MCF 10A (cell line): ENCODE measurements at regions not wholly inside any gene's neighbourhood (a gene's known extent, or its start where the extent isn't known, plus 50 kb on each side); places are given as distances from the start of the nearest gene placed in this dataset.
"Not testable (repeated sequence)": the region's sequence is repeated elsewhere in the genome, so short reads cannot be mapped to it uniquely, and the experiment has no call there.

Source experiments
- BruUV-seq: library from RNA; stranded (reverse); fragments of 400-500 nt; replicated peaks from 2 replicates; lab custom pipeline; 2021; lab: Mats Ljungman, UMichigan
- CTCF ChIA-PET: fragments of 300-600 bp; sonication (Branson Sonifier 250); formaldehyde crosslinking; extraction: SDS; loops from one replicate; lab custom pipeline; 2021; ENCODE audit warnings: antibody characterized with exemption, inconsistent platforms; lab: Yijun Ruan, JAX
- POLR2A ChIA-PET: fragments of 300-600, 350-650 bp; sonication (Branson Sonifier 250); formaldehyde crosslinking; extraction: SDS; loops from one replicate; lab custom pipeline; 2020; ENCODE audit warnings: antibody characterized with exemption, inconsistent platforms; lab: Yijun Ruan, JAX
- DNase-seq: peaks from one replicate; pipeline ENCODE4 v3.0.0-alpha.2; 2018; ENCODE audit not compliant: unreplicated experiment
- H3K27ac Mint-ChIP-seq: one replicate; pipeline ENCODE4 v1.8.0; 2022; ENCODE audit warnings: mild to moderate bottlenecking, low read depth, mixed read lengths; ENCODE audit not compliant: unreplicated experiment
- H3K27me3 Mint-ChIP-seq: one replicate; pipeline ENCODE4 v1.8.0; 2022; ENCODE audit warnings: mixed read lengths; ENCODE audit not compliant: insufficient read depth, unreplicated experiment
- H3K36me3 Mint-ChIP-seq: one replicate; pipeline ENCODE4 v1.8.0; 2022; ENCODE audit warnings: mild to moderate bottlenecking, moderate library complexity, mixed read lengths; ENCODE audit not compliant: insufficient read depth, unreplicated experiment
- H3K4me1 Mint-ChIP-seq: one replicate; pipeline ENCODE4 v1.8.0; 2022; ENCODE audit warnings: mixed read lengths; ENCODE audit not compliant: insufficient read depth, unreplicated experiment
- H3K4me3 Mint-ChIP-seq: one replicate; pipeline ENCODE4 v1.8.0; 2022; ENCODE audit warnings: mild to moderate bottlenecking, moderate library complexity, mixed read lengths; ENCODE audit not compliant: unreplicated experiment
- H3K9me3 Mint-ChIP-seq: one replicate; pipeline ENCODE4 v1.8.0; 2022; ENCODE audit warnings: mixed read lengths; ENCODE audit not compliant: unreplicated experiment
- CTCF ChIP-seq: fragments of 200-600 bp; IDR thresholded peaks from one replicate; pipeline ENCODE4 v1.8.0; 2022; ENCODE audit warnings: antibody characterized with exemption, mild to moderate bottlenecking; ENCODE audit not compliant: unreplicated experiment
- intact Hi-C: fragments of 100-400 bp; cut with micrococcal nuclease; formaldehyde crosslinking; loops from 2 replicates; pipeline ENCODE4 v1.14.1; 2022

GRCh38 chr20:55415567-55416142 lies 589.7 kb downstream of the CBLN4 start:
- ChIA-PET POLR2A (no interaction called here), CTCF (interaction anchor here (0.6 to 0.7 kb wide), 2 partner anchors 129 to 756 kb away, joined by 3 read pairs; no protein-coding TSS in a partner anchor)
- no TSS peak for BruUV-seq
- intact Hi-C loops = loop anchor here (1.0 to 10.0 kb wide), 2 partner anchors 229 to 756 kb away; no protein-coding TSS in a partner anchor
- DNase-seq = peak; percentile 23
- H3K4me3 Mint-ChIP-seq = no peak overlapping the region
- peaks cover 15% of the 10 kb centered on the region for H3K9me3 Mint-ChIP-seq
- H3K36me3 Mint-ChIP-seq = no peaks in the 10 kb centered on the region
- no peaks in the 10 kb centered on the region for H3K27me3 Mint-ChIP-seq
- TF ChIP-seq CTCF = peak; percentile 20
- H3K4me1 Mint-ChIP-seq = no peaks in the 10 kb centered on the region
- H3K27ac Mint-ChIP-seq = no peak overlapping the region

GRCh38 chr20:55412508-55412907 lies 592.8 kb downstream of the CBLN4 start:
- BruUV-seq, H3K4me3 Mint-ChIP-seq, H3K27me3 Mint-ChIP-seq, POLR2A ChIA-PET, DNase-seq, H3K4me1 Mint-ChIP-seq, H3K36me3 Mint-ChIP-seq, H3K9me3 Mint-ChIP-seq, H3K27ac Mint-ChIP-seq: not testable (repeated sequence)
- CTCF ChIA-PET = interaction anchor here (0.6 to 0.7 kb wide), 2 partner anchors 246 to 750 kb away, joined by 3 read pairs; no protein-coding TSS in a partner anchor
- intact Hi-C loops = loop anchor here (10.0 kb wide), 1 partner anchor 232 kb away; no protein-coding TSS in a partner anchor

GRCh38 chr20:55406891-55407290 lies 598.4 kb downstream of the CBLN4 start:
- no peak overlapping the region for H3K4me3 Mint-ChIP-seq
- ChIA-PET CTCF (no interaction called here), POLR2A (no interaction called here)
- TF ChIP-seq CTCF = no peak
- H3K9me3 Mint-ChIP-seq = peaks cover 14% of the 10 kb centered on the region
- BruUV-seq = no TSS peak
- H3K4me1 Mint-ChIP-seq = no peaks in the 10 kb centered on the region
- no peak for DNase-seq
- H3K27me3 Mint-ChIP-seq = no peaks in the 10 kb centered on the region
- no peak overlapping the region for H3K27ac Mint-ChIP-seq
- intact Hi-C loops = no loop called here
- no peaks in the 10 kb centered on the region for H3K36me3 Mint-ChIP-seq

- no peaks in the 10 kb centered on the region for H3K4me1 Mint-ChIP-seq
- H3K4me3 Mint-ChIP-seq = no peak overlapping the region
- no peaks in the 10 kb centered on the region for H3K27me3 Mint-ChIP-seq
- H3K9me3 Mint-ChIP-seq = peaks cover 8% of the 10 kb centered on the region
- no peak for TF ChIP-seq CTCF
- POLR2A ChIA-PET = interaction anchor here (0.5 kb wide), 1 partner anchor 65 kb away, joined by 3 read pairs; no protein-coding TSS in a partner anchor
- no peak for DNase-seq
- intact Hi-C loops = no loop called here
- H3K36me3 Mint-ChIP-seq = no peaks in the 10 kb centered on the region
- H3K27ac Mint-ChIP-seq = no peak overlapping the region
- BruUV-seq = no TSS peak
- CTCF ChIA-PET = no interaction called here
Observed at GRCh38 chr20:55394592-55394991, 610.7 kb downstream of the CBLN4 start.
